Karpas-422 (cell line): ENCODE measurements at regions not wholly inside any gene's neighbourhood (a gene's known extent, or its start where the extent isn't known, plus 50 kb on each side); places are given as distances from the start of the nearest gene placed in this dataset.
"Not testable (repeated sequence)": the region's sequence is repeated elsewhere in the genome, so short reads cannot be mapped to it uniquely, and the experiment has no call there.

Experiments
- DNase-seq: peaks from one replicate; pipeline ENCODE4 v3.0.0-alpha.2; 2015
- H2AFZ ChIP-seq: fragments of 200-600 bp; sonication (generic); 2 replicates; pipeline ENCODE4 v1.6.1; 2014; ENCODE audit warnings: antibody characterized with exemption, low read length, mixed read lengths
- H3K27ac ChIP-seq: fragments of 200-600 bp; sonication (generic); 2 replicates; pipeline ENCODE4 v1.5.1; 2014; ENCODE audit warnings: mild to moderate bottlenecking, low read length, moderate library complexity
- H3K27me3 ChIP-seq: fragments of 200-600 bp; sonication (generic); 2 replicates; pipeline ENCODE4 v1.6.1; 2014; ENCODE audit warnings: low read length, mixed read lengths
- H3K36me3 ChIP-seq: fragments of 200-600 bp; sonication (generic); 2 replicates; pipeline ENCODE4 v1.6.1; 2014; ENCODE audit warnings: low read length, mixed read lengths; ENCODE audit not compliant: insufficient read depth
- H3K4me1 ChIP-seq: fragments of 200-600 bp; sonication (generic); 2 replicates; pipeline ENCODE4 v1.6.1; 2014; ENCODE audit warnings: mild to moderate bottlenecking, low read length, mixed read lengths
- H3K4me2 ChIP-seq: fragments of 200-600 bp; sonication (generic); 2 replicates; pipeline ENCODE4 v1.6.1; 2014; ENCODE audit warnings: low read length, low read depth, mild to moderate bottlenecking; ENCODE audit not compliant: poor library complexity, severe bottlenecking
- H3K4me3 ChIP-seq: fragments of 200-600 bp; sonication (generic); 2 replicates; pipeline ENCODE4 v1.5.1; 2014; ENCODE audit warnings: mild to moderate bottlenecking, antibody characterized with exemption, low read length, mixed read lengths
- H3K79me2 ChIP-seq: fragments of 200-600 bp; sonication (generic); 2 replicates; pipeline ENCODE4 v1.6.1; 2014; ENCODE audit warnings: mild to moderate bottlenecking, low read length, mixed read lengths
- H3K9ac ChIP-seq: fragments of 200-600 bp; sonication (generic); 2 replicates; pipeline ENCODE4 v1.6.0; 2014; ENCODE audit warnings: low read length
- H3K9me2 ChIP-seq: fragments of 200-600 bp; sonication (generic), shearing (Covaris generic); replicated peaks from 2 replicates; pipeline ENCODE4 v1.6.0; 2014; ENCODE audit warnings: mild to moderate bottlenecking, low read length, moderate library complexity; ENCODE audit not compliant: insufficient read depth
- H3K9me3 ChIP-seq: fragments of 300-700, 200-600 bp; sonication (generic); 2 replicates; pipeline ENCODE4 v1.6.1; 2014; ENCODE audit warnings: low read length, mixed read lengths
- H4K20me1 ChIP-seq: fragments of 200-600 bp; sonication (generic); 2 replicates; pipeline ENCODE4 v1.6.1; 2014; ENCODE audit warnings: mild to moderate bottlenecking, antibody characterized with exemption, low read length, low read depth; ENCODE audit not compliant: insufficient read depth

- Histone ChIP-seq H3K9me3 (peaks cover 3% of the 10 kb centered on the region; the same call in 1 of the 2 replicates), H3K4me3 (peak overlapping the region; percentile 19; the same call in 1 of the 2 replicates), H3K4me1 (peaks cover 62% of the 10 kb centered on the region), H3K27me3 (no peaks in the 10 kb centered on the region), H2AFZ (peak overlapping the region; percentile 47; the same call in 1 of the 2 replicates), H3K9ac (0 out of 2 replicates have a peak overlapping the region, but pooled peaks have one; percentile 17), H3K79me2 (no peaks in the 10 kb centered on the region), H4K20me1 (no peaks in the 10 kb centered on the region), H3K9me2 (no peaks in the 10 kb centered on the region), H3K36me3 (no peaks in the 10 kb centered on the region), H3K27ac (peak overlapping the region; percentile 96), H3K4me2 (peak overlapping the region; percentile 49)
- DNase-seq = peak; percentile 73
Observed at GRCh38 chr13:50229960-50230661, 214.9 kb downstream of the KCNRG start.

GRCh38 chr13:50230662-50230978 lies 215.4 kb downstream of the KCNRG start:
- DNase-seq = no peak
- H3K27me3 ChIP-seq = no peaks in the 10 kb centered on the region
- peak overlapping the region; percentile 47; the same call in 1 of the 2 replicates for H2AFZ ChIP-seq
- H3K9me2 ChIP-seq = no peaks in the 10 kb centered on the region
- 0 out of 2 replicates have a peak overlapping the region, but pooled peaks have one; percentile 19 for H3K4me3 ChIP-seq
- H3K79me2 ChIP-seq = no peaks in the 10 kb centered on the region
- no peaks in the 10 kb centered on the region for H3K36me3 ChIP-seq
- 0 out of 2 replicates have a peak overlapping the region, but pooled peaks have one; percentile 17 for H3K9ac ChIP-seq
- peak overlapping the region; percentile 96 for H3K27ac ChIP-seq
- H3K4me2 ChIP-seq = peak overlapping the region; percentile 49
- H4K20me1 ChIP-seq = no peaks in the 10 kb centered on the region
- peaks cover 61% of the 10 kb centered on the region for H3K4me1 ChIP-seq
- H3K9me3 ChIP-seq = peaks cover 3% of the 10 kb centered on the region; the same call in 1 of the 2 replicates

- not testable (repeated sequence) for H3K79me2 ChIP-seq, H3K27ac ChIP-seq, H3K4me2 ChIP-seq, H3K9me3 ChIP-seq, H3K27me3 ChIP-seq, H2AFZ ChIP-seq, H4K20me1 ChIP-seq, H3K4me3 ChIP-seq, H3K9me2 ChIP-seq, H3K9ac ChIP-seq, DNase-seq, H3K36me3 ChIP-seq
- H3K4me1 ChIP-seq = peaks cover 50% of the 10 kb centered on the region
Observed at GRCh38 chr13:50233574-50233973, 218.3 kb downstream of the KCNRG start.

DNA sequence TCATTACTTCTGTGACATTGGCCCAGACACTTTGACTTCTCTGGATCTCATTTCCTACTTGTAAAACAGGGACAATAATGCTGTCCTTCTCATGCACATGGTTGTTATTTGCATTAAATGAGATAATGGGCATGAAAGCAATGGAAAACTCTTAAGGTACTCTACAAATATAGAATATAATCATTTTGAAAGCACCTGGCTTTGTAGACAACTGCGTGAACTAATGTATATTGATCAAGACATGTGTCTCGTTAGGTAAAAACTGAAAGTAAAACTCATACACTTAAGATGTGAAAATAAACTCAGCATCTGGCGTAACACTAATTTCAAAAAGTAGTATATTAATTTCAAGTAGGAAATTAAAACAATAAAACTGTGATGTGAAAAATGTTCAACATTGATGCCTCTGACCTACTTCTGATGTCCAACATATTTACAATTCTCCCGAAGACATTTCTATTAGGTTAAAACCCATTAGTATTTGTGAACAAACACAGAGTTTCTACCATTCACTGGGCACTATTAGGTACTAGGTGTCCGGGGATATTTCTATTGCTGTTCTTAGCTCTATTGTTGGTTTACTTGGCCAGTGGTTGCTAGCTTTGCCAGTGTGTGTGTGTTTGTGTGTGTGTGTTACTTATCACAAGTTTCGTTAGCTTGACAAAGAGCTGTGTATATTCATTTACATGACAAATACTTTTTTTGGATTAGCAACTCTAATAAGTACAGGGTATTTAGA lies 220.5 kb downstream of the KCNRG start:
- Histone ChIP-seq H3K4me1 (peaks cover 29% of the 10 kb centered on the region), H3K27me3 (no peaks in the 10 kb centered on the region), H3K27ac (no peak overlapping the region), H3K79me2 (no peaks in the 10 kb centered on the region), H3K4me3 (peak overlapping the region; percentile 2), H3K9me2 (no peaks in the 10 kb centered on the region), H2AFZ (peak overlapping the region; percentile 78), H3K9ac (peak overlapping the region; percentile 1; the same call in 1 of the 2 replicates), H3K4me2 (peak overlapping the region; percentile 53), H3K9me3 (peaks cover 3% of the 10 kb centered on the region; the same call in 1 of the 2 replicates), H4K20me1 (no peaks in the 10 kb centered on the region), H3K36me3 (no peaks in the 10 kb centered on the region)
- DNase-seq = no peak

GRCh38 chr13:50236898-50237318 lies 221.7 kb downstream of the KCNRG start:
- peak overlapping the region; percentile 53 for H3K4me2 ChIP-seq
- no peaks in the 10 kb centered on the region for H3K9me2 ChIP-seq
- peak overlapping the region; percentile 78; the same call in 1 of the 2 replicates for H2AFZ ChIP-seq
- peak overlapping the region; percentile 11 for H3K4me3 ChIP-seq
- DNase-seq = no peak
- no peaks in the 10 kb centered on the region for H4K20me1 ChIP-seq
- no peaks in the 10 kb centered on the region for H3K36me3 ChIP-seq
- H3K4me1 ChIP-seq = peaks cover 23% of the 10 kb centered on the region
- no peaks in the 10 kb centered on the region for H3K79me2 ChIP-seq
- no peaks in the 10 kb centered on the region for H3K27me3 ChIP-seq
- H3K27ac ChIP-seq = no peak overlapping the region
- H3K9ac ChIP-seq = peak overlapping the region; percentile 1; the same call in 1 of the 2 replicates
- peaks cover 3% of the 10 kb centered on the region; the same call in 1 of the 2 replicates for H3K9me3 ChIP-seq

- Histone ChIP-seq H2AFZ (no peak overlapping the region), H3K9me3 (no peaks in the 10 kb centered on the region), H3K4me1 (peaks cover 23% of the 10 kb centered on the region), H3K36me3 (no peaks in the 10 kb centered on the region), H3K9me2 (no peaks in the 10 kb centered on the region), H3K4me3 (no peak overlapping the region), H3K79me2 (no peaks in the 10 kb centered on the region), H3K27me3 (no peaks in the 10 kb centered on the region), H3K27ac (no peak overlapping the region), H3K9ac (no peak overlapping the region), H4K20me1 (no peaks in the 10 kb centered on the region), H3K4me2 (no peak overlapping the region)
- DNase-seq = no peak
Observed at GRCh38 chr13:50238922-50239321, 223.7 kb downstream of the KCNRG start.

- Histone ChIP-seq H3K4me2 (no peak overlapping the region), H2AFZ (no peak overlapping the region), H3K4me3 (no peak overlapping the region), H3K27me3 (no peaks in the 10 kb centered on the region), H4K20me1 (no peaks in the 10 kb centered on the region), H3K9me2 (no peaks in the 10 kb centered on the region), H3K4me1 (peaks cover 24% of the 10 kb centered on the region), H3K27ac (no peak overlapping the region), H3K9ac (no peak overlapping the region), H3K36me3 (no peaks in the 10 kb centered on the region), H3K9me3 (no peaks in the 10 kb centered on the region), H3K79me2 (no peaks in the 10 kb centered on the region)
- no peak for DNase-seq
Observed at GRCh38 chr13:50241479-50241878, 226.2 kb downstream of the KCNRG start.

DNA sequence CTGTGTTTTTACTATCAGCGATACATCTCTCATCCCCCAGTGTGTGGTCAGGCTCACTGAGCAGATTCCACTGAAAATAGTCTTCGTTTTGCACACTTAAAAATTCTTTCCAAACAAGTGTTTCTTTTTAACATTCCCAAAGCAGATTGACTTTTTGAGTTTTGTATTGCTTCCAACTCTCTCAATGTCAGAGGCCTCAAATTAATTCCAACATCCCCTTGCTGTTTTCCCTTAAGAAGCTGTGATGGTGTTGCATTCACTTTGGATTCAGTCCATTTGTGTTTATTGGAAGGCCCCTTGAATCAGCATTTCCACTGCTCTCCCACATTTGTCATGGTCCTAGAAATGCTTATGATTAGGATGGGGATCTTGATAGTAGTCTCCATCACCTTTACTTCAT lies 228.7 kb downstream of the KCNRG start:
- Histone ChIP-seq H3K9me3 (no peaks in the 10 kb centered on the region), H3K4me2 (no peak overlapping the region), H3K9me2 (no peaks in the 10 kb centered on the region), H4K20me1 (no peaks in the 10 kb centered on the region), H3K79me2 (no peaks in the 10 kb centered on the region), H3K36me3 (no peaks in the 10 kb centered on the region), H3K27me3 (no peaks in the 10 kb centered on the region), H3K4me3 (no peak overlapping the region), H3K27ac (no peak overlapping the region), H2AFZ (0 out of 2 replicates have a peak overlapping the region, but pooled peaks have one; percentile 78), H3K4me1 (peaks cover 39% of the 10 kb centered on the region), H3K9ac (no peak overlapping the region)
- no peak for DNase-seq
